Cardiac fibroblast (primary cell): ENCODE measurements at regions not wholly inside any gene's neighbourhood (a gene's known extent, or its start where the extent isn't known, plus 50 kb on each side); places are given as distances from the start of the nearest gene placed in this dataset.

ENCODE experiments used
- DNase-seq, 2 donors: peaks; one replicate each; pipeline versions ENCODE4 v3.0.0 to v3.0.0-alpha.2; 2010; ENCODE audit warnings: low read depth in 2 of 2
- H3K4me3 ChIP-seq, 2 donors: replicated peaks in 1 of 2; 1 replicate in 1 of 2; 2 replicates in 1 of 2; pipeline ENCODE4 v1.5.1; 2011; ENCODE audit warnings: low read depth in 2 of 2, low read length in 2 of 2, mild to moderate bottlenecking in 2 of 2, moderate library complexity in 1 of 2
- CTCF ChIP-seq: IDR thresholded peaks from one replicate; pipeline ENCODE4 v1.5.1; 2011; ENCODE audit warnings: low read depth, mild to moderate bottlenecking, low read length, inconsistent platforms

- TF ChIP-seq CTCF: no peak
- DNase-seq: no peak
- no peak overlapping the region for H3K4me3 ChIP-seq
Observed at GRCh38 chr15:58330741-58331559, 100.8 kb upstream of the LIPC start.

- TF ChIP-seq CTCF: no peak
- no peak overlapping the region for H3K4me3 ChIP-seq
- DNase-seq: no peak
Observed at GRCh38 chr15:58331560-58331912, 100.3 kb upstream of the LIPC start.

GRCh38 chr15:58331913-58332675 lies 99.7 kb upstream of the LIPC start:
- TF ChIP-seq CTCF: no peak
- no peak overlapping the region for H3K4me3 ChIP-seq
- peak; percentile 99 to 100 for DNase-seq

GRCh38 chr15:58332676-58333400 lies 99.0 kb upstream of the LIPC start:
- no peak overlapping the region for H3K4me3 ChIP-seq
- peak; percentile 43 to 79 for DNase-seq

GRCh38 chr15:58334803-58335202 lies 97.0 kb upstream of the LIPC start:
- H3K4me3 ChIP-seq: no peak overlapping the region
- TF ChIP-seq CTCF: no peak
- DNase-seq: no peak

More at GRCh38 chr15:58332676-58333400, 99.0 kb upstream of the LIPC start:
- no peak for TF ChIP-seq CTCF

GRCh38 chr15:58336161-58336560 lies 95.6 kb upstream of the LIPC start:
- no peak overlapping the region for H3K4me3 ChIP-seq
- no peak for DNase-seq
- TF ChIP-seq CTCF: no peak
